Ovary (tissue), 7 donors: ENCODE measurements at regions not wholly inside any gene's neighbourhood (a gene's known extent, or its start where the extent isn't known, plus 50 kb on each side); places are given as distances from the start of the nearest gene placed in this dataset.

ENCODE experiments used
- DNase-seq, 5 donors: peaks; one replicate each; pipeline ENCODE4 v3.0.0-alpha.2; 2019 to 2020
- H3K27ac ChIP-seq, 2 donors: fragments of 200-600 bp; one replicate each; pipeline versions ENCODE4 v1.5.1 to v1.8.0; 2019 to 2022
- H3K27me3 ChIP-seq: fragments of 200-600 bp; one replicate; pipeline ENCODE4 v1.8.0; 2022
- H3K36me3 ChIP-seq: fragments of 200-600 bp; sonication (generic); one replicate; pipeline ENCODE4 v1.5.1; 2019
- H3K4me1 ChIP-seq: one replicate; pipeline ENCODE4 v1.8.1; 2013; ENCODE audit warnings: mild to moderate bottlenecking, moderate library complexity; ENCODE audit not compliant: insufficient read depth
- H3K4me3 ChIP-seq: fragments of 200-600 bp; sonication (generic); one replicate; pipeline ENCODE4 v1.5.1; 2017
- H3K9me3 ChIP-seq, 2 donors: fragments of 200-600 bp in 1 of 2; sonication (generic) in 1 of 2; one replicate each; pipeline versions ENCODE4 v1.5.1 to v1.8.1; 2013 to 2019; ENCODE audit warnings: mild to moderate bottlenecking in 1 of 2, moderate library complexity in 1 of 2
- EP300 ChIP-seq: sonication (generic); formaldehyde crosslinking; IDR thresholded peaks from one replicate; pipeline ENCODE4 v1.6.1; 2017; ENCODE audit warnings: antibody characterized with exemption
- POLR2A ChIP-seq: fragments of 450-650 bp; IDR thresholded peaks from one replicate; pipeline ENCODE4 v1.6.1; 2017; ENCODE audit warnings: antibody characterized with exemption, mild to moderate bottlenecking, moderate library complexity
- WGBS, 3 donors: extraction: QIAGEN DNeasy Blood & Tissue Kit in 1 of 3; methylation state at CpG; one replicate each; pipeline versions ENCODE4 v1.1.5 to v1.1.7; 2013 to 2017; 5-methylcytosine and 5-hydroxymethylcytosine counted together
- intact Hi-C, 4 donors: fragments of 100-400 bp; cut with DNase I; formaldehyde crosslinking; loops; one replicate each; pipeline versions ENCODE4 v1.11.0 to v1.15.1; 2022 to 2023
- TF ChIP-seq, protein P1 (sequence below), 3 donors: fragments of 450-650 bp in 2 of 3; fragments of 200-600 bp in 1 of 3; IDR thresholded peaks; one replicate each; pipeline versions ENCODE4 v1.5.1 to v1.8.0; 2016 to 2022; ENCODE audit warnings: antibody characterized with exemption in 3 of 3, mild to moderate bottlenecking in 1 of 3
- donor health status: DM: no; HTN: no; CAD: no; lungs with moderate emphysema.
- donor health status: DM: no; HTN: no; CAD: no.
- donor health status: Bipolar disorder and iron deficiency.
- donor health status: DM: no; HTN: no; CAD: no.
- donor health status: DM: yes; HTN: yes; CAD: no.

DNA sequence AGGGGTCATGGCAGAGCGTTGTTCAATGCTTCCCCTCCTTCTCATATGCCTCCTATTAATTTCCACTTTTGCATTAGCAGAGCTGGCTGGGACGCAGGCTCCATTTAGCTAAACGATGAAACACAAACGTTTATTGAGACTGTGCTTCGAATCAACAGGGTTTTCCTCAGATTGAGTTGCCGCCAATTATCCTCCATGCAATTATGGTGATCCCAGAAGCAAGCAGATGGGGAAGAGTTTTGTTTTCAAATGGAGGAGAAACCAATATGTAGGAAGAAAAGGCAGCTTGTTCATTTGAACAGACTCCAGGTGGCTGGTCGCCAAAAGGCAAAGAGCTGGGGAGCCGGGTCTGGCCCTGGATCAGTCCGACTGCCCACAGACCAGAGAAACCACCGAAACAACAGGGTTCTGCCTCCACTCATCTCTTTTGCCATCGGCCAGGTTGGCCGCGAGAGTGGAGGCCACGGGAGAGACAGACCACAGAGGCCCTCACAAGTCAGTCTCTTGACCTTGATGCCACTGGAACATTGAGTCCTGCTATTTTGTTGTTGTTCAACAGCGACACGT, 184.8 kb downstream of the GBA3 start:
- Histone ChIP-seq H3K4me1 (no peaks in the 10 kb centered on the region), H3K27me3 (no peaks in the 10 kb centered on the region), H3K9me3 (no peaks in the 10 kb centered on the region), H3K36me3 (no peaks in the 10 kb centered on the region), H3K4me3 (no peak overlapping the region), H3K27ac (no peak overlapping the region)
- no peak for DNase-seq
- TF ChIP-seq, protein P1, sequence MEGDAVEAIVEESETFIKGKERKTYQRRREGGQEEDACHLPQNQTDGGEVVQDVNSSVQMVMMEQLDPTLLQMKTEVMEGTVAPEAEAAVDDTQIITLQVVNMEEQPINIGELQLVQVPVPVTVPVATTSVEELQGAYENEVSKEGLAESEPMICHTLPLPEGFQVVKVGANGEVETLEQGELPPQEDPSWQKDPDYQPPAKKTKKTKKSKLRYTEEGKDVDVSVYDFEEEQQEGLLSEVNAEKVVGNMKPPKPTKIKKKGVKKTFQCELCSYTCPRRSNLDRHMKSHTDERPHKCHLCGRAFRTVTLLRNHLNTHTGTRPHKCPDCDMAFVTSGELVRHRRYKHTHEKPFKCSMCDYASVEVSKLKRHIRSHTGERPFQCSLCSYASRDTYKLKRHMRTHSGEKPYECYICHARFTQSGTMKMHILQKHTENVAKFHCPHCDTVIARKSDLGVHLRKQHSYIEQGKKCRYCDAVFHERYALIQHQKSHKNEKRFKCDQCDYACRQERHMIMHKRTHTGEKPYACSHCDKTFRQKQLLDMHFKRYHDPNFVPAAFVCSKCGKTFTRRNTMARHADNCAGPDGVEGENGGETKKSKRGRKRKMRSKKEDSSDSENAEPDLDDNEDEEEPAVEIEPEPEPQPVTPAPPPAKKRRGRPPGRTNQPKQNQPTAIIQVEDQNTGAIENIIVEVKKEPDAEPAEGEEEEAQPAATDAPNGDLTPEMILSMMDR (IDR thresholded peaks at IDR 0.05): no peak
- TF ChIP-seq POLR2A (no peak), EP300 (no peak)
- 76 to 82% (median 79%) methylated on average over 16 of the region's 16 CpGs for WGBS, 3 donors
- intact Hi-C loops: no loop called here

GRCh38 chr4:22876270-22876669, 183.5 kb downstream of the GBA3 start:
- TF ChIP-seq EP300 (no peak), POLR2A (no peak)
- TF ChIP-seq, protein P1 (IDR thresholded peaks at IDR 0.05): no peak
- no peaks in the 10 kb centered on the region for H3K9me3 ChIP-seq
- H3K27ac ChIP-seq: no peak overlapping the region
- no peaks in the 10 kb centered on the region for H3K36me3 ChIP-seq
- no peak for DNase-seq
- intact Hi-C loops: no loop called here
- H3K4me1 ChIP-seq: no peaks in the 10 kb centered on the region
- H3K4me3 ChIP-seq: no peak overlapping the region
- WGBS, 3 donors: 87 to 95% (median 93%) methylated on average over 2 of the region's 2 CpGs
- no peaks in the 10 kb centered on the region for H3K27me3 ChIP-seq

DNA sequence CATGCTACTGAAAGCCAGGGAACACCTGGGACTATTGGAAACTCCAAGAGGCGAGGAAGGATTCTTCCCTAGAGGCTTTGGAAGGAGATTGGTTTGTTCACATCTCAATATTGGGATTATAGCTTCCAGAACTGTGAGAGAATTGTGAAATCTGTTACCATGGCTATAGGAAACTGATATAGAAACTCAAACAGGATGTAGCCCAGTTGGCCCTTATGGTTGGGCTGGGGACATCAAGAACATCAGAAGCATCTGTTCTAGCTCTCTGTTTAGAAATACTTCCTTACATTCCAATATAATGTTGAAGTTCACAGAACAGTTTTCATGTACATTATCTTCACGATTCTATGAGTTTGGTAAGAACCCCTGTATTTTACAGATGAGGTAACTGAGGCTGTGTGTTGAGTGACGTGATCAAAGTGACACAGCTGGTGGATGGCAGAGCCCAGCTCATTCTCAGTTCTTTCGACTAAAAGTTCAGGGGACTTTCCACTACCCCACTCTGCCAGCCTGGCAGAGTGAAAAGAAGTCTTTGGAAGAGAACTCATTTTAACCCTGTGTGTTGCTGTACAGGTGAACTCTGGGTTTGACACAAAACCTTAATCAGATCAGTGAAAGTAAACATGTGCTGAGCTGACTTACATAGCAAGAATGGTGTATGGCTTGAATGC, 183.0 kb downstream of the GBA3 start:
- H3K36me3 ChIP-seq: no peaks in the 10 kb centered on the region
- TF ChIP-seq, protein P1 (IDR thresholded peaks at IDR 0.05): no peak
- TF ChIP-seq EP300: no peak
- TF ChIP-seq POLR2A: no peak
- no peaks in the 10 kb centered on the region for H3K27me3 ChIP-seq
- intact Hi-C loops: no loop called here
- H3K4me3 ChIP-seq: no peak overlapping the region
- WGBS, 3 donors: 77 to 81% (median 79%) methylated on average over 4 of the region's 4 CpGs
- no peak for DNase-seq
- no peaks in the 10 kb centered on the region for H3K4me1 ChIP-seq
- no peaks in the 10 kb centered on the region for H3K9me3 ChIP-seq
- no peak overlapping the region for H3K27ac ChIP-seq

- no peaks in the 10 kb centered on the region for H3K9me3 ChIP-seq
- H3K4me3 ChIP-seq: no peak overlapping the region
- intact Hi-C loops: no loop called here
- H3K4me1 ChIP-seq: no peaks in the 10 kb centered on the region
- H3K36me3 ChIP-seq: no peaks in the 10 kb centered on the region
- WGBS, 3 donors: 57 to 63% (median 59%) methylated on average over 4 of the region's 4 CpGs
- H3K27me3 ChIP-seq: no peaks in the 10 kb centered on the region
- no peak for DNase-seq
- no peak overlapping the region for H3K27ac ChIP-seq
- no peak for TF ChIP-seq EP300
- TF ChIP-seq, protein P1 (IDR thresholded peaks at IDR 0.05): no peak
- no peak for TF ChIP-seq POLR2A
These were observed 181.7 kb downstream of the GBA3 start for GRCh38 chr4:22874334-22874912.
